Cerebellar nuclear complex (tissue), 1 donor: ENCODE measurements at regions not wholly inside any gene's neighbourhood (a gene's known extent, or its start where the extent isn't known, plus 50 kb on each side); places are given as distances from the start of the nearest gene placed in this dataset.

Experiments
- DNase-seq, 2 experiments: peaks; one replicate each; lab custom pipeline; 2025; lab: John Stamatoyannopoulos, UW

DNA sequence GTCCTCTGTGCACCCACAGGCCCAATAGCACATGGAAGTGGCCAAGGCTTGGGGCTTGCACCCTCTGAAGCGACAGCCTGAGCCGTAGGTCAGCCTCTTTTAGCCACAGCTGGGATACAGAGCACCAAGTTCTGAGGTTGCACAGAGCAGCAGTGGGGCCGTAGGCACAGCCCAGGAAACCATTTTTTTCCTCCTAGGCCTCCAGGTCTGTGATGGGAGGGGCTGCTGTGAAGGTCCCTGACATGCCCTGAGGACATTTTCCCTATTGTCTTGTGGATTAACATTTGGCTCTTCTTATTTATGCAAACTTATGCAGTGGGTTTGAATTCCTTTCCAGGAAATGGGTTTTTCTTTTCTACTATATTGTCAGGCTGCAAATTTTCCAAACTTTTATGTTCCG, 878.7 kb upstream of the MAN1A1 start:
- no peak for DNase-seq

DNA sequence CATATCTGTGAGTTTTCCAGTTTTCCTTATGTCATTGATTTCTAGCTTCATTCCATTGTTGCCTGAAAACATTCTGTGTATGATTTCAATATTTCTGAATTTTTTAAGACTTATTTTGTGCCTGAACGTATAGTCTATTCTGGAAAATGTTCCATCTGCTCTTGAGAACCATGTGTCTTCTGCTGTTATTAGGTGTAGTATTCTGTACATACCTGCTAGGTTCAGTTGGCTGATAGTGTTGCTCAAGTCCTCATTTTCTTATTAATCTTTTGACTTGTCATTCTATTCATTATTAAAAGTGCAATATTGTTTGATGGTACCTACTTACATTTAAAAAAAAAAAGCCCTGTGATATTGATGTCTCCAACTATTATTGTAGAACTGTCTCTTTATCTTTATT, 869.8 kb upstream of the MAN1A1 start:
- DNase-seq: no peak

DNA sequence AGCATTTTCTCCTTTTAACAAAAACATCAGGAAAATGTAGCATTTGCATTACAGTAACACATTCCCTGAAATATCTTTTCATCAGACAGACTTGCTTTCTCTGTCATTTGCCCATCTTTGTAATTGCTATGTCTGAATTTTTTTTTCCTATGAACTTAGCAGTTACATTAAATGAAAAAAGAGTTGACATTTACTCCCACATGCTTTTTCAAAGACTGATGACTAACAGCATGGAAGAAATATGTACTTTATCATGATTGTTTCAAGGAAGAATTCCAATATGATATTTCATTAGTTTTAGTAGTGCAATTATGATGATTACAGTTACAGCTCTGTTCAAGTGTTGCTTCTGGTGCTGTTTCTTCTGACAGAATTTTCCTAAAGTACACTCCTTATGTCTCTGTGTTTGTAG, 864.5 kb upstream of the MAN1A1 start:
- DNase-seq: no peak

DNA sequence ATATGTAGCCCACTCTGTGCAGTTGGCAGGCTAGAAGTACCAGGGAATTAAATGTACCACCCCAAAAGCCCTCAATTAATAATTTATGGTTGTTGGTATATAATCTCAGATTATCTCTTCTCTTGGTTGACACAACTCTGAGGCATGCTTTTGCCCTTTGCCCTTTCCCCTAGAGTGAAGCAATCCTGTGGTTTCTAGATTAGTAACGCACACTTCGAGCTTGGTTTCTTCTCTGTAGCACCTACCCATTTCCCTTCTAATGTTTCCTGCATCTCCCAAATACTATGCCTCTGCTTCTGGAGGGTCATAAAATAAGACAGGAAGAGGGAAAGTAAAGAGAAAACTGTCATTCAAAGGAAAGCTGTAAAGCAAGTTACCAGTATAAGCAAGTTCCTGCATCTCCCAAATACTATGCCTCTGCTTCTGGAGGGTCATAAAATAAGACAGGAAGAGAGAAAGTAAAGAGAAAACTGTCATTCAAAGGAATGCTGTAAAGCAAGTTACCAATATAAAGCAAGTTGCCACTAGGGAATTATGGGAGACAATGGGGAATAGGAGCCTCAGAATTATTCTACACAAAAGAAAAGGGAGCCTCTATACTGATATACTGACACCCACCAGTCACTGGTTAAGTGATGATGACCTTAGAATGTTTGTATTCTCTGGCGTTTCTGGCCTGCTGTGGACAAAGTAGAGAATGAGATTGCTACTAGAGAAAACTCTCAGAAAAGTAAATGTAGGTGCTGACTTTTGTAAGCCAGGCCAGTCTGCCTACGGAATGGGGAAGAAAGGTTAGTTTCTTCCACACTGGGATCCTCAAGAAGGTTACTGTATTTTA, 862.6 kb upstream of the MAN1A1 start:
- DNase-seq: no peak

DNA sequence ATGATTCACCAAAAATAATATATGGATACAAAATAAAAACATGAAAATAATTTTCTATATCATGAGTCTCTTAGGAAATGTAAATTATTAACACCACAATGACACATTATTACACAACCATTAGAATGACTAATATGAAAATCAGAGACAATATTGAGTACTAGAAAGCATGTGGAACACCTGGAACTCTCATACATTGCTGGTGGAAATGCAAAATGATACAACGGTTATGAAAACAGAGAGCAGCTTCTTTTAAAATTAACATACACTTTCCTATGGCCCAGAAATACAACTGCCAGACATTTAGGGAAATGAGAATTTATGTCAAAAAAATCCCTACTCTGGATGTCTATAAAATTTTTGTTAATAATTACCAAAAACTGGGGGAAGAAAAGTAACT, 853.3 kb upstream of the MAN1A1 start:
- DNase-seq: no peak

DNA sequence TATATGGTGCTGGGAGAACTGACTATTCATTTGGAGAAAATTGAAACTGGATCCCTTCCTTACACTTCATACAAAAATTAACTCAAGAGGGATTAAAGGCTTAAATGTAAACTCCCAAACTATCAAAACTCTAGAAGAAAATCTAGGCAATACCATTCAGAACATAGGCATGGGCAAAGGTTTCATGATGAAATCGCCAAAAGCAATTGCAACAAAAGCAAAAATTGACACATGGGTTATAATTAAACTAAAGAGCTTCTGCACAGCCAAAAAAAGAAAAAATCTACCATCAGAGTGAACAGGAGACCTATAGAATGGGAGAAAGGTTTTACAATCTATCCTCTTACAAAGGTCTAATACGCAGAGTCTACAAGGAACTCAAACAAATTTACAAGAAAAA, 851.3 kb upstream of the MAN1A1 start:
- no peak for DNase-seq

DNA sequence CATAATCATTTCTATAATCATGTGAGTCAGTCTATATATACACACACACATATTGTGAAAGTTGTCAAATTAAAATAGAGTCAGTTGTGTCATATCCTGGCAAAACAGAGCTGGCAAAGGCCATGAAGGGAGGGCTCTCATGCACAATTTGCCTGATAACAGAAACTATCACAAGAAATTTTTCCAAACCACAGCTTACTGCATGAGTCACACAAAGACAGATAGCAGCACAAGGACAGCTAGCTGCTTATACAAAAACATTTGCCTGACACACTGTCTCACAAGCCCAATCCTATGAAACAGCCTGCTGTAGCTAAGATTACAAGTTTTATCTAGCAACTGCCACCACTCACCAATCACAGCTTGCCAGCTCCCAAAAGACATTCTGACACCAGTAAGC, 848.5 kb upstream of the MAN1A1 start:
- DNase-seq: no peak

DNA sequence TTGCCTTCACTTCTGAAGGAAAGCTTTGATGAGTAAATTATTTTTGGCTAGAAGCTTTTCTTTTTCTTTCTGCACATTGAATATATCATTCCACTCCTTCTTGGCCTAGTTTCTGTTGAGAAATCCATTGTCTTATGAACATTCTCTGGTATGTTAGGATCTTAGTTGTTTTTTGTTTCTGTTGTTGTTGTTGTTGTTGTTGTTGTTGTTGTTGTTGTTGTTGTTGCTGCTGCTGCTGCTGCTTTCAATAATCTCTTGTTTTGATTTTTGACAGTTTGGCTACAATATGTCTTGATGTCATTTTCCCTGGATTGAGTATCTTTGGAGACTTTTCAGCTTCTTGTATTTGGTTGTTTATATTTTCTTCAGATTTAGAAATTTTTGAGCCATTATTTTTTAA, 836.5 kb upstream of the MAN1A1 start:
- no peak for DNase-seq

DNA sequence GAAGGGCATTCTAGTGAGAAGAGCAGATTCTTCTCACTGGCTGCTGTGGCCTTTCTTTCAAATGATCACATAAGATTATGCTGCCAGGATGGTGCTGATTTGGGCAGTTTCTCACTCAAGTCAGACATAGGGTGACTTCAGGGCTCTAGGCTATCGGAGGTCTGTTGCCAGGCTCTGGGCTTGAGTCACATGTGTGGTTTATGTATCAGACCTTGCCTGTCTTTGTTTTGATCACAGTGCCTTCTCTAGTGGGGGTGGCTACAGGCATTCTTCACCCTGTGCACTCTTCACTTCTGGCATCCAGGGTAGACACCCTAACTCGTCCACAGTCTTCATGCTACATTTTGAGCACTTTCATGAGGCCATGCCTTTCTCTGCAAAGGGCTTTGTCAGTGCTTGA, 823.7 kb upstream of the MAN1A1 start:
- DNase-seq: no peak

DNA sequence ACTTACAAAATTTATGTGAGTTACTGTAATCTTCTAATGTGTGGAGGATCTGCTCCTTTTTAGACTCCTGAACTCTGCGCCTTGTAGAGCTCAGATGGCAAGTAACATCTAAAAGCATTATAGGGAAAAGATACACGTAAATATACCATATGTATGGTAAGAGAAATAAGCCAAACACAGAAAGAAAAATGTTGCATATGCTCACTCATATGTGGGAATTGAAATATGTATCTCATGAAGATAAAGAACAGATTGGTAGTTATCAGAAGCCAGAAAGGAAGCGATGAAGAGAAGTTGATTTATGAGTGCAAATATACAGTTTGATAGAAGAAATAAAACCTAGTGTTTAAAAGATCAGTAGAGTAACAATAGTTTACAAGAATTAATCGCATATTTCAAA, 815.0 kb upstream of the MAN1A1 start:
- DNase-seq: no peak

DNA sequence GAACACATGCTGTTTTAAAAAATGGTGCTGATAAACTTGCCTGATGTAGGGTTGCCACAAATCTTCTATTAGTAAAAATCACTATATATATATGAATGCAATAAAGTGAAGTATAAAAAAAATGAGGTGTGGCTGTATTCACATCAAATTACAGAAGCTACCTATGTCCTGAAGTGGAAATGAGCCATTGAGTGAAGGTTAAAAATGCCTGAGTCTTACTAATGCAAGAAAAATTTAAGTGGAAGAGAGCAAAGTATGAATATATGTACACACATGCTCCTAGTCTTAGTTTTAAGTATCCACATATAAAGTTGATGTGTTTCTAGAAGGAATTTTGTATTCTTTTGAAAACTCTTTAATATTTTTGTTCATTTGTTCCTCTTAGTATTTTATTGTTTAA, 808.3 kb upstream of the MAN1A1 start:
- no peak for DNase-seq

DNA sequence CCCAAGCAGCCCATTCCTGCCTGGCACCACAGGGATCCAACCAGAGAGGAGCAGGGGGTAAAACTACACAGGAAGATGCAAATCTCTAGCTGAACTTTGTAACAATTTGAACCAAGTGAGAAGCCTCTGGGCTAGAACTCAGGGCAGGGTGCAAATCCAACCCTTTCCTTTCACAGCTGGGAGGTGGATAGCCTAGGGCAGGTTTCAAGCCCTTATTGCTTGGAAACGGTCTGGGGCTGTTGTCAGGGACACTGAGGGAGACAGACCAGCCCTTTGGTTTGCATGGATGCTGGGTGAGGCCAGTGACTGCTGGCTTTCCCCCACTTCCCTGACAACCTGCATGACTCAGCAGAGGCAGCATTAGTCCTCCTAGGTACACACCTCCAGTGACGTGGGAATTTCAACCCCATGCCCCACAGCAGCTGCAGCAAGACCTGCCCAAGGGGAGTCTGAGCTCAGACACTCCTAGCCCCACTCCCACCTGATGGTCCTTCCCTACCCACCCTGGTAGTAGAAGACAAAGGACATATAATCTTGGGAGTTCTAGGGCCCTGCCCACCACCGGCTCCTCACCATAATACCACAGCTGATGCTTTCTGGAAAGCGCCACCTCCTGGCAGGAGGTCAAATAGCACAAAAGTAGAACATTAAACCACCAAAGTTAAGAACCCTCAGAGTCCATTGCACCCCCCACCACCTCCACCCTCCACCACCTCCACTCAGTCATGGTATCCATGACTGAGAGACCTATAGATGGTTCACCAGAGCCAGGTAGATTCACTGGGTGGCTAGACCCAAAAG, 797.7 kb upstream of the MAN1A1 start:
- no peak for DNase-seq

DNA sequence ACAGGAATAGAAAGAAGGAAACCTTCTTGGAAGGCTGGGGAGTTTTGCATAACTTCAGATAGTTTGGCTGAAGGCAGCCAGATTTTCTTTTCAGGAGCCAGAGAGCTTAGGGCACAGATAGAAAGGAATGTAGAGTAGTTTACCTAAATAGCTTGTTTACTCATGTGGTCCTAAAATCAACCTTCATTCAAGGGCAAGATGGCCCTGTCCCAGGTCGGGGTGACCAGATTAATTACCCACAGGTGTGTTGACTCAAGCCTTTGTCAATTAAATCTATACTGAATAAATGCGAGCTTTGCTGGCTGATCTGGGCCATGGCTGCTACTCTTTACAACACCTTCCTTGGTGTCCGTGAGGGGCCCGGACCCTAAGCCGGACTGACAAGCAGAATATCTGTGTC, 792.0 kb upstream of the MAN1A1 start:
- no peak for DNase-seq

DNA sequence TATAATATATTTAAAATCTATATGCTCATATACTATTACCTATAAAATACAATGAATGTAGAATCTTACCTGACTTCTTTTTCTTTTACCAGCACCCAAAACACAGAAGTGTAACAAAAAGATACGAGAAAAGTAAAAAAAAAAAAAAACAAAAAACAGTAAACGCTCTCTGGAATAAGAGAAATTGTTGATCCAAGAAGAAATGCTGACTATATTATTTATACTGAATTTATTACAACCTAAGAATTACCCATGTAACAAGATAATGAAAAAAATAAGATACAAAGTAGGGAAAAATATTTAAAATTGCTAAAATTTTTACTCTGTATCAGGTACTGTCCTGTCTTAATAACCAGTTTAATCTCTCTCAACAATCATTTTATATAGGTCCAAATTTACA, 787.9 kb upstream of the MAN1A1 start:
- DNase-seq: no peak

DNA sequence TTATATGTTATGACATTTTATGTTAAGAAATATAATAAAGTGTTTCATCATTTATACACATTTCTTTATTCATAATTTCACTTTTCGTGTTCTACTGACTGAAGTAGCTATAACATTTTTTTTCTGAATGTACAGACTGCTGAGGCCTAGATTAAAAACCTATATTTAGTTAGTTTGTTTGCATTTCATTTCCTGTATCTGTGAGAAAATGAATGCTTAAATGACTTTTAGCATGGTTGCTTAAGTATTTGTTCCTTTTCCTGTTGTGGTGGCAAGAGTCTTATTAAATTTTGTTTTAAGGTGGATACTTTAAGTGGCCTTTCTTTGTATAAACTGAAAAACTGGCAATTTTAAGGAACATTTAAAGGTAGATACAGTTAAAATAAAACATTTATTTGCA, 779.7 kb upstream of the MAN1A1 start:
- DNase-seq: no peak

DNA sequence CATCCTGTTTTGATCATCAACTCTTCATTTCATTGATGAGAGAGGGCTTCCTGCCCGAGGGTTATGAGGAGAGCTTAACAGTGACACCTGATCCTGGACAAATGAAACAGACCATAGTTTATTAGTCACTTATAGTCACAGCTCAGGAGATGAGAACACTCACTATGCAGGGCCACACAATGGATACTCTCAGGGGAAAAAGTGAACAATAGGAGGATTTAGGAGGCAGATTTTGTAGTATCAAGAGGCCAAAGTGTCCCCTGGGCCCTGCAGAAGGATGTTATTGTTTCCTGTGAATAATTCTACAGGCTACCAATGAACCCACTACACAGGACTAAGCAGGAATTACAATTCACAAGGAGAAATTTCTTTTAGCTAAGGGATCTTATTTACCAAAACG, 772.8 kb upstream of the MAN1A1 start:
- DNase-seq: no peak

DNA sequence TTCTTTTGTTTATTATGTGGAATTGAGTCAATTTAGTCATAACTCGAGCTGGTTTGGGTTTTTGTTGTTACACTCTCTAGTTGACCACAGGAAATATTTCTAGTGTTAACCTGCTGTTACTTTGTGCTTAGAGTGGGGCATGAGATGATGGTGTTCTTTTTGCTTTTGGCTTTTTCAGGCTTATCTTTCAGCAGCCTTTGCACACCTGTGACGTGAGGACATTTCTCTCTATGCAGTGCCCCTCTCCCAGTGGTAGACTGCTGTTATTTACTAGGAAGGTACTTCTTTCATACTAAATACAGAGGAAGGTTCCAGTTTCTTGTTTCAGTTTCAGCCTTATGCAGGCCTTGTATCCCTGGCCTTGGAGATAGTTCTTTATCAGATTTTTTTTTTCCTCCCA, 766.8 kb upstream of the MAN1A1 start:
- no peak for DNase-seq

DNA sequence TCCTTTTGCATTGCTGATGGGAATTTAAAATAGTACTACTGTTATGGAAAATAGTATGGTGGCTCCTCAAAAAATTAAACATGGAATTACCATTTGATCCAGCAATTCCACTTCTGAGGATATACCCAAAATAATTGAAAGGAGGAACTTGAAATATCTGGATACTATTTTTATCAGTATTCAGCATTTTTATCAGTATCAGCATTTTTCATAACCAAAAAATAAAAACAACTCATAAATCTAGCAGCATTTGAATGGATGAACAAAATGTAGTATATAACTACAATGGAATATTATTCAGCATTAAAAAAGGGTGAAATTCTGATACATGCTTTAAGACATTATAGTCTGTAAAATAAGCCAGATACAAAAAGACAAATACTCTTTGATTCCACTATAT, 763.4 kb upstream of the MAN1A1 start:
- DNase-seq: no peak

DNA sequence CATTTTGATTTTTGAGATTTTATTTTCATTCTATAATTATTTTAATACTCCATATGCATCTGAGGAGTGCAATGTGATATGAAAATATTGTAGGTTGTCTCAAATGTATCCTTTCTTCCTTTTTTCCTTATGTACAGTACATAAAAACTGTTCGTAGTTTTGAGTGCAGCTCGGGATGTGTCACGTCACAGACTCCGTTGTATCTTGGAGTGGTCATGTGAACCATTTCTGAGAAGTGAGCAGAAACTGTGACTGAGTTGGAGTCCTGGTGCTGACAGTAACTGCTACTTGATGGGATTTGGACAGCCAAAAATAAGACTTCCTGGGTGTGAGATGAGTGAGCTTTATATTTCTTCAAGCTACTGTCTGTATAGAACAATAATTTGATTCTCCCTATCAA, 761.4 kb upstream of the MAN1A1 start:
- no peak for DNase-seq

DNA sequence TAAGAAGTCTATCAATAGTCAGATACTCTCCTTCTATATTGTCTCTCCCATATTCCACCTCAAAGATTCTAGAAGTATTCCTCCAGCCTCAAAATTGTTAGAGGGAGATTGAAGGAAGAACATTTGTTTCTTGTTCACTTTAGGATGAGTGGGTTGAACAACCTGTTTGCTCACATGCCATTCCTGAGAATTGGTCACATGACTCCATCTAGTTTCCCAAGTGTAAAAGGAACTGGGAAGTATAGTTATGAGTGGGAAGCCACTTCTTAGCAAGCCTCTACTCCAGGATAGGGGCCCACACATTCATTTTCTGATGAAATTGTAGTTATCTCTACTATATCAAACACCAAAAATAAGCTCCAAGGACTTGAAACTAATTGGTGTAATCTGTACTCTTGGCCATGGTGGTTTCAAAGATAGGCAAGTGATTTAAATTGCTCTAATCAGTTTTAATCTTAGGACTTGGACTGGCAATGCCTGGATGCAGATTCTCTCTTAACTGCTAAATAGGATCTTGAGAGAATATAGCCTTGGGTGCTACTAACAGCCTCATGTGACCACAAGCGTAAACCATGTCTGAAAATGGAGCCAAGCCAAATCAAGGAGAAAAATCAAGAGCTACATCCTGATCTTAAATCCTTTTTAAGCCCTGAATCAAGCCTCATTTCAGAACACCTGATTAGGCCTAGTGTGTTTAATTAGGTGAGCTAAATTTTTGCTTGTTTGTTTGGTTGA, 758.7 kb upstream of the MAN1A1 start:
- no peak for DNase-seq

DNA sequence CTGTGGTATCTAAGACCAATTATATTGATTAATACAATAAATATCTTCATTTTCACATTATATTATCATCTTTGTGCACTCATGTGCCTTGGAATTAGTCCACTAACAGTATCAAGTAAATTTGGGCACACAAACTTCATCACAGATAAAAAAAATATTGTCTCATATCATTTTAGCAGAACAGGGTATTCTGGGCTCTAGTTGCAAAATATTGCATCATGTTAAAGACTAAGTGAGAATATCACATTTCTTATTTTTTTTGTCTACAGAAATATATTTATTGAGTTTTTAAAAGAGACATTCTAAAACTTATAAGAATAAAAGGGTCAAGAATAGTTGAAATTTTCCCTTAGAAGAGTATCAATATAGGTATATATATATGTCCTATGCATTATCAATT, 754.1 kb upstream of the MAN1A1 start:
- DNase-seq: no peak

DNA sequence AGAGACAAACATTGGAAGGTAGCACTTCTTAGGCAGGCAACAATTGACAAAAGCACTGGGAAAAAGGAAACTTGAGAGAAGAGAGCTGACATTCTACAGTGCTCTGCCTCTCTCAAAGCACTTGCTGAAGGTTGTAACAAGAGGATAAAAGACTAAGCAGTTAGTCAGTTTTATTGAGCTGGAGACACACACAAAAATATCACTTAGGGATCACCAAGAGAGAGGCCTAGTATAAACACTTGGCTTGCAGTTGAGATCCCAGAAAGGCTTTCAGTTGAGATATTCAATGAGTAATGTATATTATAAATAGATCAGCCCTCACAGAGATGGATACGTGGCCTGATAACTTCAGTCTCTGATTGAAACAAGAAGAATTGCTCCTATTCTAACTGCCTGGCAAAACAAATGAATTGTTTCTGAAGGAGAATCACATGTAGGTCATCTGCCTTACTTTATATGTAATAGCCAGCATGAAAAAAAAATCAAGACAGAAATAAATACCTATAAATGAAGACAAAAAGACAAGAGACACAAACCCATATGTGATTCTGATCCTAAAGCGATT, 747.2 kb upstream of the MAN1A1 start:
- no peak for DNase-seq

DNA sequence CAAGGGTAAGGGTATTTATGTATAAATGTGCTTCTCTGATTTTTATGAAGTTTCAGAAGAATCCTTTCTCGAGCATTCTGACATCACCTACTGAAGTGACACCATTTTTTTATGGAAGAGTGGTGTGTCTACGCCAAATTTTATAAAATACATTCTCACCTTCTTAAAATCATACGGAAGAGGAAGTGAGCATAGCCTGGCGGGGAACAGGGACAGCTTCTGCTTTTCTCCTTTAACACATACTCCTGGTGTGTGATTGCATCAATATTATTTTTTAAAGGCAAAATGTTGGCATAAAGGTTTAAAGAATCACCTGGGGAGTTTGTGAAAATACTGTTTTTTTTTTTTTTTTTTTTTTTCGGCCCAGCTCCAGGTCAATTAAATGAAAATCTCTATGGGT, 733.6 kb upstream of the MAN1A1 start:
- DNase-seq: no peak
